VCaP (cell line): ENCODE measurements at regions not wholly inside any gene's neighbourhood (a gene's known extent, or its start where the extent isn't known, plus 50 kb on each side); places are given as distances from the start of the nearest gene placed in this dataset.

ENCODE experiments used
- H3K27ac ChIP-seq: fragments of 450-650 bp; 2 replicates; pipeline ENCODE4 v1.5.1; 2017
- TF ChIP-seq, protein P1 (sequence below): fragments of 450-650 bp; conservative IDR thresholded peaks from 2 replicates; pipeline ENCODE4 v1.5.1; 2017; ENCODE audit warnings: mild to moderate bottlenecking, moderate library complexity

DNA sequence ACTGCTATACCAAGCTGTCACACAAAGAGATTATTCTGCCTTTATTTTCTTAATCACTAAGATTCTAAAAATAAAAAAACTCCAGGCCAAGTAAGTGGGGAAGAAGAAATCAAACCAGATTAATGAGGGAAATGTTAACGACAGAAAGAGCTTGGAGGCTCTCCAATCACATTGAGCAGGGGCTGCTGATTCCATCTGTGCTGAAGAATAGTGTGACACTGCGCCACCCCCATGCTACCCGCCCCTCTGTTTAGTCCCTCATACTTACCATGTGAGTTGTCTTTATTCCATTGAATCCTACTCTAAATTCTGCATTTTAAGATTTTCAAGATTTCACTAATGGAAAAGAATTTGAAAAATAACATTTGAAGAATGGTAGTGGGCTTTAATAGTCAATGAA lies 998.0 kb upstream of the CDH2 start:
- TF ChIP-seq, protein P1, sequence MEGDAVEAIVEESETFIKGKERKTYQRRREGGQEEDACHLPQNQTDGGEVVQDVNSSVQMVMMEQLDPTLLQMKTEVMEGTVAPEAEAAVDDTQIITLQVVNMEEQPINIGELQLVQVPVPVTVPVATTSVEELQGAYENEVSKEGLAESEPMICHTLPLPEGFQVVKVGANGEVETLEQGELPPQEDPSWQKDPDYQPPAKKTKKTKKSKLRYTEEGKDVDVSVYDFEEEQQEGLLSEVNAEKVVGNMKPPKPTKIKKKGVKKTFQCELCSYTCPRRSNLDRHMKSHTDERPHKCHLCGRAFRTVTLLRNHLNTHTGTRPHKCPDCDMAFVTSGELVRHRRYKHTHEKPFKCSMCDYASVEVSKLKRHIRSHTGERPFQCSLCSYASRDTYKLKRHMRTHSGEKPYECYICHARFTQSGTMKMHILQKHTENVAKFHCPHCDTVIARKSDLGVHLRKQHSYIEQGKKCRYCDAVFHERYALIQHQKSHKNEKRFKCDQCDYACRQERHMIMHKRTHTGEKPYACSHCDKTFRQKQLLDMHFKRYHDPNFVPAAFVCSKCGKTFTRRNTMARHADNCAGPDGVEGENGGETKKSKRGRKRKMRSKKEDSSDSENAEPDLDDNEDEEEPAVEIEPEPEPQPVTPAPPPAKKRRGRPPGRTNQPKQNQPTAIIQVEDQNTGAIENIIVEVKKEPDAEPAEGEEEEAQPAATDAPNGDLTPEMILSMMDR: no peak
- H3K27ac ChIP-seq: no peak overlapping the region

DNA sequence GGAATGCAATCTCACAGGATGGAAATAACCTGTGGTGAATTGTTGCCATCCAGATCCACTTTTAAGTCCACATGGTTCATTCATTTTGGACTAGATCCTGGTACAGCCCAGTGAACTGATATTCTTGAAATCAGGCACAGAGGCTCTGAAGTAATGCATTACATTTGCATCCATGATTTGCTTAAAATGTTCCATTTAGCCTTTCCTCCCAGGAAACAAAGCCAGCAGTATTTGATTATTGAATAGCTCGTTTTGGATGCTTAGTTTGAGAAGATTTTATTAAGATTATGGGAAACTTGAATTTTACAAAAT lies 995.8 kb upstream of the CDH2 start:
- TF ChIP-seq, protein P1: no peak
- no peak overlapping the region for H3K27ac ChIP-seq

DNA sequence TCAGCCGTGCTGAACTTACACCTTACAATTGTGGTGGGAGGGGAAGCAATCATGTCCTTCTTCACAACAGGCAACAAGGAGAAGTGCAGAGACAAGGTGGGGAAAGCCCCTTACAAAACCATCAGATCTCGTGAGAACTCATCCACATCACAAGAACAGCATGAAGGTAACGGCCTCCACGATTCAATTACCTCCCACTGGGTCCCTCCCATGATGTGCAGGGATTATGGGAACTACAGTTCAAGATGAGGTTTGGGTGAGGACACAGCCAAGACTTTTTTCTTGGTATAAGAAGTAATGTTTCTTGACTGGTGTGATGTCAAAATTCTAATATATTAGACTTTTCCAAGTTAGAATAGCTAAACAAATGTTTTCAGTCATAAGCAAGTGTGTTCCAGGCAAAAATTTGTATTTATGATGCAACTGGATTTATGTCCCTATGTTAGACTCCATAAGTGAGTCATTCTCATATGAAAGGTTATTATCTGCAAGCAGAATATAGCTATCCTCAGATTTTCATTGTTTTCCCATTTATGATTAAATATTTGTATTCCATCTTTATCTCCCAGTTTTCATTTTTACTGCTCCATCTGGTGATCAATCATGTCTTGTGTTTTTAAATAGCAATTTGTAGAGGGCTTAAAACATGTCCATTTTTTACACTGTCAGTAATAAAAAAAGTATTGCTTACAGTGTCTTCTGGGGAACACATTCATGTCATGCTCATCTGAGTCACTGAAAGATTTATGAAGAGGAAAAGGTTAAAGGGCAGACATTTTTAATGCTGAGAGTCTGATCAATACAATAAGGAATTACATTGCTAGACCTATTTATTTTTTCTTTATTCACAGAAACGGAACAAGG lies 995.2 kb upstream of the CDH2 start:
- H3K27ac ChIP-seq: no peak overlapping the region
- TF ChIP-seq, protein P1: no peak

DNA sequence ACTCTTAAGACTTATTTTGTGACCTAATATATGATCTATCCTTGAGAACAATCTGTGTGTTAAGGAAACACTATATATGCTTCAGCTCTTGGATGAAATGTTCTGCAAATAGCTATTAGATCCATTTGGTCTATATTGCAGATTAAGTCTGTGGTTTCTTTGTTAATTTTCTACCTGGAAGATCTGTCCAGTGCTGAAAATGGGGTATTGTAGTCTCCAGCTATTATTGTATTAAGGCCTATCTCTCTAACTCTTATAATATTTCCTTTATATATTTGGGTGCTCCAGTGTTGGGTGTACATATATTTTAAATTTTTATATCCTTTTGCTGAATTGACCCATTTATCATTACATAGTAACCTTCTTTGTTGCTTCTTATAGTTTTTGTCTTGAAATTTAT lies 992.7 kb upstream of the CDH2 start:
- TF ChIP-seq, protein P1: no peak

DNA sequence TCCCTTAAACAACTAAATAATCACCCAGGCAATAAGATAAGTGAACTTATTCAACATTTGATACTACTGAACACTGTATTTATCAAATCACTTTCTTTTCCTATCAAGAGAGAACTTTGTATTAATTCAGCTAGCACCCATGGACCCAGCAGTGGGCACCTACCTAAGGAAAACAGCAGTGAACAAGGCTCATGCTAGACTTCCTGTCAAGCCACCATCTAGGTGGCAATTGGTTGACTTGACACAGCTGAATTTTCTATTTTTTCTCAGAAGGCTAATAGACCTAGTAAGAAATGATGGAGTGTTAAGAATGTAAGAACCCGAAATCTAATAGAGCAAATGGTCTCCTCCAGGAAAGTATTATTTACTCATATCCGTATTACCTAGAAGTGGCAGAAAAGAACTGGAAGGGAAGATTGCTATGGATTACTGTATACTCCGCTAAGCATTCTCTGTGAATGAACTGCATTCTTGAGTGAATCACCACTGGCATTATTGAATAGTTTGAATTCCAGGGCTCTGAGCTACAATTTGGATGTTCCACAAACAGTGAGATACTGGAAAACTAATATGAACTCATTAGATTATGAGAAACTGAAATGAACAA lies 988.2 kb upstream of the CDH2 start:
- TF ChIP-seq, protein P1: no peak
- H3K27ac ChIP-seq: no peak overlapping the region

More for the DNA sequence above, 992.7 kb upstream of the CDH2 start:
- H3K27ac ChIP-seq: no peak overlapping the region

DNA sequence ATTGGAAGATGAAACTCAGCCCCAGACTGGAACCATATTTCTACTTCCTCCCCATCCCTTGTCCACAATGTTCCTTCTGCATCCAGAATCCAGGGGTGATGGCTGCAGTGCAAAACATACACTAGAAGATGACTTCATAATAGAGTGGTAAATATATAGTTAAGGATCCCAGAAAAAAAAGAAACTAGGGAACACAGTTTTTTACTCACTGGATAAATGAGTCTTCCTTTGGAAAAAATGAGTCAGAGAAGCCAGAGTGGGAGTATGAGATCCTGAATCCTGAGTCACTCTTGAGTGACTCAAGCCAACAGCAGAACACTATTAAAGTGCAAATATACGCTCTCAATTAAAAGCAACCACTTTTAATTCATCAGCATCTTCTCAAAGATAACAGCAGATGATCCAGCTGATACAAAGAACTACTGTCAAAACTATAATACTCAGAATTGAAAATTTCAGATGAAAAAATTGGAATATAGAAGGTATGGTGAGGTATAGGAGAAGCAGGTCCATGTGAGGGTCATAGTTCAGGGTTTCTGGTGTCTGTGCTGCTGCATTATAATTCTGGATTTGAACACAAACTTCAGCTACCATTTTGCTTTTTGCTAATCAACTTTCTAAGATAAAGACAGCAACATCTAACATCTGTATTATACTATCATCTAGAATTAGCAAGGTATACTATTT lies 987.2 kb upstream of the CDH2 start:
- no peak overlapping the region for H3K27ac ChIP-seq

DNA sequence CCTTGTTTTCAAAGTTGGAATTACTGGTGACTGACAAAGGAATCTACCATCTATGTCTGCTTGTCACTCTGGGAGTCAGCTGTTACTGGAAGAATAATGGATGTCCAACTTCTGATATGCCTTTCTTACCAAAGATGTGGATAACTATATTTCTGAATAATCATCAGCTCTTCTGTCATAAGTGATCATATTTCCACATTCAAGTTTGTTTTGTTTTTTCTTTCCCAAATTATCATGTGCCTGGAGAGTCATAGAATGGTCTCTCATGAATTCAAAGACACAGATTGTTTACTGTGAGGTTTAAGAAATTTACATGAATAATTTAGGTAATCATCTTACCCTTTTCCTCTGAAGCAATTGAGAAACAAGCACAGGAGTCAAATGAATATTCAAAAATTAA lies 986.7 kb upstream of the CDH2 start:
- TF ChIP-seq, protein P1: no peak
- H3K27ac ChIP-seq: no peak overlapping the region

More for the DNA sequence above, 987.2 kb upstream of the CDH2 start:
- TF ChIP-seq, protein P1: no peak
